Nephron (organoid): ENCODE measurements at regions not wholly inside any gene's neighbourhood (a gene's known extent, or its start where the extent isn't known, plus 50 kb on each side); places are given as distances from the start of the nearest gene placed in this dataset.

Experiments used
- H3K27ac Mint-ChIP-seq, 3 experiments: 2 replicates each; pipeline ENCODE4 v1.8.0; 2020; ENCODE audit warnings: mixed read lengths in 3 of 3, mild to moderate bottlenecking in 2 of 3, moderate library complexity in 1 of 3
- H3K27me3 Mint-ChIP-seq: 2 replicates; pipeline ENCODE4 v1.8.0; 2021; ENCODE audit warnings: low read depth, mild to moderate bottlenecking, moderate library complexity, mixed read lengths
- H3K36me3 Mint-ChIP-seq: 2 replicates; pipeline ENCODE4 v1.8.0; 2020; ENCODE audit warnings: low read depth, mixed read lengths
- H3K4me1 Mint-ChIP-seq: 2 replicates; pipeline ENCODE4 v1.8.0; 2020; ENCODE audit warnings: mixed read lengths
- H3K4me3 Mint-ChIP-seq, 3 experiments: 2 replicates each; pipeline ENCODE4 v1.8.0; 2020; ENCODE audit warnings: mild to moderate bottlenecking in 3 of 3, mixed read lengths in 3 of 3, moderate library complexity in 2 of 3
- H3K9me3 Mint-ChIP-seq: 2 replicates; pipeline ENCODE4 v1.8.0; 2020; ENCODE audit warnings: mixed read lengths
- CTCF ChIP-seq, 3 experiments: fragments of 200-600 bp; sonication (generic); IDR thresholded peaks; one replicate each; pipeline ENCODE4 v1.5.0; 2021; ENCODE audit warnings: antibody characterized with exemption in 3 of 3; ENCODE audit not compliant: unreplicated experiment in 3 of 3

- no peak overlapping the region for H3K27ac Mint-ChIP-seq
- H3K36me3 Mint-ChIP-seq, result no peaks in the 10 kb centered on the region
Measured at GRCh38 chr3:87359826-87360225, 83.4 kb upstream of the POU1F1 start.

GRCh38 chr3:87359025-87359424 is 82.6 kb upstream of the POU1F1 start:
- Mint-ChIP-seq H3K4me1 (no peaks in the 10 kb centered on the region), H3K27ac (no peak overlapping the region), H3K36me3 (no peaks in the 10 kb centered on the region)

More at GRCh38 chr3:87359826-87360225, 83.4 kb upstream of the POU1F1 start:
- Mint-ChIP-seq H3K4me3 (no peak overlapping the region), H3K27me3 (no peaks in the 10 kb centered on the region), H3K9me3 (no peaks in the 10 kb centered on the region), H3K4me1 (no peaks in the 10 kb centered on the region)
- no peak for TF ChIP-seq CTCF (IDR thresholded peaks at IDR 0.05; ENCODE audit: unreplicated experiment in 3 of 3)

GRCh38 chr3:87358066-87358465 is 81.7 kb upstream of the POU1F1 start:
- no peaks in the 10 kb centered on the region for H3K36me3 Mint-ChIP-seq
- no peak overlapping the region for H3K4me3 Mint-ChIP-seq
- no peak overlapping the region for H3K27ac Mint-ChIP-seq
- no peaks in the 10 kb centered on the region for H3K27me3 Mint-ChIP-seq
- peaks cover 3% of the 10 kb centered on the region for H3K4me1 Mint-ChIP-seq
- H3K9me3 Mint-ChIP-seq, result no peaks in the 10 kb centered on the region
- TF ChIP-seq CTCF (IDR thresholded peaks at IDR 0.05; ENCODE audit: unreplicated experiment in 3 of 3), result no peak

More at GRCh38 chr3:87359025-87359424, 82.6 kb upstream of the POU1F1 start:
- no peak overlapping the region for H3K4me3 Mint-ChIP-seq
- no peaks in the 10 kb centered on the region for H3K9me3 Mint-ChIP-seq
- no peaks in the 10 kb centered on the region for H3K27me3 Mint-ChIP-seq
- no peak for TF ChIP-seq CTCF (IDR thresholded peaks at IDR 0.05; ENCODE audit: unreplicated experiment in 3 of 3)

GRCh38 chr3:87354398-87354797 is 78.0 kb upstream of the POU1F1 start:
- Mint-ChIP-seq H3K27ac (no peak overlapping the region), H3K36me3 (no peaks in the 10 kb centered on the region), H3K4me3 (no peak overlapping the region), H3K9me3 (no peaks in the 10 kb centered on the region), H3K27me3 (no peaks in the 10 kb centered on the region), H3K4me1 (peaks cover 5% of the 10 kb centered on the region)
- TF ChIP-seq CTCF (IDR thresholded peaks at IDR 0.05; ENCODE audit: unreplicated experiment in 3 of 3), result no peak

- peaks cover 5% of the 10 kb centered on the region for H3K4me1 Mint-ChIP-seq
- H3K27me3 Mint-ChIP-seq, result no peaks in the 10 kb centered on the region
- H3K36me3 Mint-ChIP-seq, result no peaks in the 10 kb centered on the region
- no peaks in the 10 kb centered on the region for H3K9me3 Mint-ChIP-seq
- H3K27ac Mint-ChIP-seq, result no peak overlapping the region
- no peak overlapping the region for H3K4me3 Mint-ChIP-seq
- TF ChIP-seq CTCF (IDR thresholded peaks at IDR 0.05; ENCODE audit: unreplicated experiment in 3 of 3), result no peak
Measured at GRCh38 chr3:87351937-87352336, 75.6 kb upstream of the POU1F1 start.

- TF ChIP-seq CTCF (IDR thresholded peaks at IDR 0.05; ENCODE audit: unreplicated experiment in 3 of 3), result peak; percentile 87 to 97 (median 94)
- H3K4me1 Mint-ChIP-seq, result peaks cover 5% of the 10 kb centered on the region
- H3K36me3 Mint-ChIP-seq, result no peaks in the 10 kb centered on the region
- H3K27me3 Mint-ChIP-seq, result no peaks in the 10 kb centered on the region
- H3K9me3 Mint-ChIP-seq, result no peaks in the 10 kb centered on the region
- no peak overlapping the region for H3K4me3 Mint-ChIP-seq
- no peak overlapping the region for H3K27ac Mint-ChIP-seq
Measured at GRCh38 chr3:87350367-87351199, 74.2 kb upstream of the POU1F1 start.
